Stimulated activated naive CD8-positive, alpha-beta T cell treated with anti-CD3 and anti-CD28 coated beads, Interleukin-15, amount 100 ng/mL, for 72 hours (primary cell): ENCODE measurements at regions not wholly inside any gene's neighbourhood (a gene's known extent, or its start where the extent isn't known, plus 50 kb on each side); places are given as distances from the start of the nearest gene placed in this dataset.
"Not testable (repeated sequence)": the region's sequence is repeated elsewhere in the genome, so short reads cannot be mapped to it uniquely, and the experiment has no call there.

ENCODE experiments used
- ATAC-seq: fragments of 150-1000 bp; cut with Tn5 transposase; 2 replicates; pipeline ENCODE4 v1.10.0; 2021; ENCODE audit warnings: mild to moderate bottlenecking, moderate library complexity
- DNase-seq, 2 donors: peaks; one replicate each; pipeline ENCODE4 v3.0.0; 2021 to 2022
- H3K27ac Mint-ChIP-seq, 2 donors: one replicate each; pipeline ENCODE4 v1.8.0; 2022; ENCODE audit warnings: mild to moderate bottlenecking in 2 of 2, mixed read lengths in 2 of 2, moderate library complexity in 2 of 2
- H3K27me3 Mint-ChIP-seq: one replicate; pipeline ENCODE4 v1.8.0; 2022; ENCODE audit warnings: mixed read lengths
- H3K4me1 Mint-ChIP-seq: one replicate; pipeline ENCODE4 v1.8.0; 2022; ENCODE audit warnings: mild to moderate bottlenecking, mixed read lengths
- H3K4me3 Mint-ChIP-seq, 2 donors: one replicate each; pipeline ENCODE4 v1.8.0; 2022; ENCODE audit warnings: mild to moderate bottlenecking in 2 of 2, mixed read lengths in 2 of 2, moderate library complexity in 1 of 2
- H3K9me3 Mint-ChIP-seq, 2 donors: one replicate each; pipeline ENCODE4 v1.8.0; 2022; ENCODE audit warnings: mixed read lengths in 2 of 2

GRCh38 chr21:16113052-16113715 is 383.4 kb downstream of the USP25 start:
- ATAC-seq (no peak), DNase-seq (no peak)
- H3K27ac Mint-ChIP-seq, result no peak overlapping the region
- no peaks in the 10 kb centered on the region for H3K4me1 Mint-ChIP-seq
- no peaks in the 10 kb centered on the region for H3K27me3 Mint-ChIP-seq
- H3K9me3 Mint-ChIP-seq, result no peaks in the 10 kb centered on the region
- H3K4me3 Mint-ChIP-seq, result no peak overlapping the region

- Mint-ChIP-seq H3K27me3 (no peaks in the 10 kb centered on the region), H3K4me1 (no peaks in the 10 kb centered on the region), H3K9me3 (no peaks in the 10 kb centered on the region), H3K27ac (no peak overlapping the region), H3K4me3 (no peak overlapping the region)
- ATAC-seq, result no peak
- DNase-seq, result no peak
Measured at GRCh38 chr21:16115461-16115860, 385.7 kb downstream of the USP25 start.

- Mint-ChIP-seq H3K9me3 (no peaks in the 10 kb centered on the region), H3K27me3 (no peaks in the 10 kb centered on the region), H3K4me3 (no peak overlapping the region)
Measured at GRCh38 chr21:16116069-16116468, 386.3 kb downstream of the USP25 start.

GRCh38 chr21:16116798-16117197 is 387.0 kb downstream of the USP25 start:
- no peak for ATAC-seq
- no peaks in the 10 kb centered on the region for H3K9me3 Mint-ChIP-seq
- H3K4me1 Mint-ChIP-seq, result no peaks in the 10 kb centered on the region
- no peak for DNase-seq
- no peak overlapping the region for H3K27ac Mint-ChIP-seq
- no peak overlapping the region for H3K4me3 Mint-ChIP-seq
- H3K27me3 Mint-ChIP-seq, result no peaks in the 10 kb centered on the region

More at GRCh38 chr21:16116069-16116468, 386.3 kb downstream of the USP25 start:
- no peak for DNase-seq
- no peak for ATAC-seq
- no peaks in the 10 kb centered on the region for H3K4me1 Mint-ChIP-seq
- no peak overlapping the region for H3K27ac Mint-ChIP-seq

GRCh38 chr21:16117331-16117730 is 387.5 kb downstream of the USP25 start:
- Mint-ChIP-seq H3K4me3 (no peak overlapping the region), H3K9me3 (no peaks in the 10 kb centered on the region), H3K27me3 (no peaks in the 10 kb centered on the region), H3K27ac (no peak overlapping the region), H3K4me1 (no peaks in the 10 kb centered on the region)
- DNase-seq (no peak), ATAC-seq (no peak)

- DNase-seq (no peak), ATAC-seq (no peak)
- no peak overlapping the region for H3K4me3 Mint-ChIP-seq
- H3K27me3 Mint-ChIP-seq, result no peaks in the 10 kb centered on the region
- no peak overlapping the region for H3K27ac Mint-ChIP-seq
- H3K4me1 Mint-ChIP-seq, result no peaks in the 10 kb centered on the region
- H3K9me3 Mint-ChIP-seq, result no peaks in the 10 kb centered on the region
Measured at GRCh38 chr21:16117851-16118590, 388.2 kb downstream of the USP25 start.

GRCh38 chr21:16124378-16125138 is 394.8 kb downstream of the USP25 start:
- no peak overlapping the region for H3K27ac Mint-ChIP-seq
- H3K4me3 Mint-ChIP-seq, result no peak overlapping the region
- DNase-seq, result no peak
- no peaks in the 10 kb centered on the region for H3K27me3 Mint-ChIP-seq
- no peaks in the 10 kb centered on the region for H3K4me1 Mint-ChIP-seq
- no peak for ATAC-seq
- H3K9me3 Mint-ChIP-seq, result no peaks in the 10 kb centered on the region

GRCh38 chr21:16125274-16125673 is 395.5 kb downstream of the USP25 start:
- Mint-ChIP-seq H3K27ac (no peak overlapping the region), H3K4me3 (no peak overlapping the region), H3K27me3 (no peaks in the 10 kb centered on the region), H3K9me3 (peaks cover 5 to 7% of the 10 kb centered on the region in 2 donors), H3K4me1 (no peaks in the 10 kb centered on the region)
- no peak for ATAC-seq
- no peak for DNase-seq

- not testable (repeated sequence) for H3K27ac Mint-ChIP-seq, H3K4me3 Mint-ChIP-seq, H3K27me3 Mint-ChIP-seq, ATAC-seq, DNase-seq, H3K4me1 Mint-ChIP-seq
- peaks cover 13 to 24% of the 10 kb centered on the region in 2 donors for H3K9me3 Mint-ChIP-seq
Measured at GRCh38 chr21:16132453-16132852, 402.7 kb downstream of the USP25 start.

GRCh38 chr21:16133248-16133647 is 403.5 kb downstream of the USP25 start:
- no peak for DNase-seq
- Mint-ChIP-seq H3K27ac (no peak overlapping the region), H3K27me3 (no peaks in the 10 kb centered on the region), H3K4me1 (no peaks in the 10 kb centered on the region), H3K9me3 (peaks cover 13 to 24% of the 10 kb centered on the region in 2 donors), H3K4me3 (no peak overlapping the region)
- no peak for ATAC-seq

GRCh38 chr21:16134134-16134533 is 404.4 kb downstream of the USP25 start:
- no peak overlapping the region for H3K27ac Mint-ChIP-seq
- ATAC-seq (no peak), DNase-seq (no peak)
- no peaks in the 10 kb centered on the region for H3K27me3 Mint-ChIP-seq
- H3K4me1 Mint-ChIP-seq, result no peaks in the 10 kb centered on the region
- no peak overlapping the region for H3K4me3 Mint-ChIP-seq
- H3K9me3 Mint-ChIP-seq, result peaks cover 13 to 24% of the 10 kb centered on the region in 2 donors

- ATAC-seq (no peak), DNase-seq (no peak)
- peaks cover 0 to under 1% of the 10 kb centered on the region in 2 donors for H3K9me3 Mint-ChIP-seq
- no peak overlapping the region for H3K4me3 Mint-ChIP-seq
- H3K27ac Mint-ChIP-seq, result no peak overlapping the region
- H3K27me3 Mint-ChIP-seq, result no peaks in the 10 kb centered on the region
- no peaks in the 10 kb centered on the region for H3K4me1 Mint-ChIP-seq
Measured at GRCh38 chr21:16137106-16137505, 407.3 kb downstream of the USP25 start.

GRCh38 chr21:16145052-16145451 is 415.3 kb downstream of the USP25 start:
- Mint-ChIP-seq H3K9me3 (no peaks in the 10 kb centered on the region), H3K27ac (no peak overlapping the region), H3K27me3 (no peaks in the 10 kb centered on the region), H3K4me3 (no peak overlapping the region), H3K4me1 (no peaks in the 10 kb centered on the region)
- DNase-seq (no peak), ATAC-seq (no peak)

GRCh38 chr21:16145479-16145878 is 415.7 kb downstream of the USP25 start:
- H3K27ac Mint-ChIP-seq, result no peak overlapping the region
- H3K4me1 Mint-ChIP-seq, result no peaks in the 10 kb centered on the region
- H3K9me3 Mint-ChIP-seq, result no peaks in the 10 kb centered on the region
- no peak overlapping the region for H3K4me3 Mint-ChIP-seq
- no peaks in the 10 kb centered on the region for H3K27me3 Mint-ChIP-seq
- ATAC-seq (no peak), DNase-seq (no peak)

GRCh38 chr21:16154321-16154720 is 424.5 kb downstream of the USP25 start:
- DNase-seq, result no peak
- no peak overlapping the region for H3K27ac Mint-ChIP-seq
- H3K9me3 Mint-ChIP-seq, result peaks cover 0 to 6% of the 10 kb centered on the region in 2 donors
- no peak for ATAC-seq
- H3K27me3 Mint-ChIP-seq, result no peaks in the 10 kb centered on the region
- no peak overlapping the region for H3K4me3 Mint-ChIP-seq
- no peaks in the 10 kb centered on the region for H3K4me1 Mint-ChIP-seq
